ENCODE measurements at regions not wholly inside any gene's neighbourhood (a gene's known extent, or its start where the extent isn't known, plus 50 kb on each side); places are given as distances from the start of the nearest gene placed in this dataset.

DNA sequence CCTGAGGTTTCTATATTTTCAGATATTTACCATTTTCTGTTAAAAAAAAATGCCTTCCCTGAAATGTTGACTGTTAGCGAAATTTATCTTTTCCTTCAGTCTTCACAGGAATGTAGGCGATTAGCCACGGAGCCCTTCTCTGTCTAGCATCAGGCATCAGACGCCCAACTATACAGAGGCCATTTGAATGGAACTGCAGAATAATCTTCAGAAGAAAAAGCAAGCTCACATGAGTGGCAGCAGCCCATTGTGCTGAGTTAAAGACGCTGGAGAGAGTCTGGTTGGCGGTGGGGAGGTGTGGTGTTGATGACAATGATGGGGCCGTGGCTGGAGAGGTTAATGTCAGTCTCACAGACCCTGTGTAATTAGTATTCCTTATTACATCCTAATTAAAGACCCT, 196.8 kb upstream of the LEF1 start:
- DNase-seq (ENCODE audit: low spot score): no peak

- no peak for DNase-seq (ENCODE audit: low spot score)
Measured at GRCh38 chr4:108361886-108362285, 193.2 kb upstream of the LEF1 start.

DNA sequence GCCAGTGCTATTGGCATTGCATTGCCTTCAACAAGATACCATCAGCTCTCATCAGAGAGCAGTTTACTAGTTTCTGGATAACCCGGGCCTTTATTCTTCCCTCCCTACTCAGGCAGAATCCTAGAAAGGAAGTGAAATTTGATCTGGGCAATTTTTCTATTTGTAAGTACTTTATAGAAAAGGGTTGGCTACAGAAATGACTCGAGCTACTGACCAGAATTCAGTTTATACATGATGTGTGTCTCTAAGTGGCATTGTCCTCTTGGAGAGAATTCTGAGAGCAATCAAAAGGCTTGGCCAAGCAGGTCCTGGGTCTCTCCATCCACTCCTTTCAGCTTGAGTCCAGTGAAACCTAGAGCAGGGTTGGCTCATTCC, 192.7 kb upstream of the LEF1 start:
- DNase-seq (ENCODE audit: low spot score): no peak

- no peak for DNase-seq (ENCODE audit: low spot score)
Measured at GRCh38 chr4:108360754-108361445, 192.2 kb upstream of the LEF1 start.

- no peak for DNase-seq (ENCODE audit: low spot score)
Measured at GRCh38 chr4:108359986-108360681, 191.4 kb upstream of the LEF1 start.

DNA sequence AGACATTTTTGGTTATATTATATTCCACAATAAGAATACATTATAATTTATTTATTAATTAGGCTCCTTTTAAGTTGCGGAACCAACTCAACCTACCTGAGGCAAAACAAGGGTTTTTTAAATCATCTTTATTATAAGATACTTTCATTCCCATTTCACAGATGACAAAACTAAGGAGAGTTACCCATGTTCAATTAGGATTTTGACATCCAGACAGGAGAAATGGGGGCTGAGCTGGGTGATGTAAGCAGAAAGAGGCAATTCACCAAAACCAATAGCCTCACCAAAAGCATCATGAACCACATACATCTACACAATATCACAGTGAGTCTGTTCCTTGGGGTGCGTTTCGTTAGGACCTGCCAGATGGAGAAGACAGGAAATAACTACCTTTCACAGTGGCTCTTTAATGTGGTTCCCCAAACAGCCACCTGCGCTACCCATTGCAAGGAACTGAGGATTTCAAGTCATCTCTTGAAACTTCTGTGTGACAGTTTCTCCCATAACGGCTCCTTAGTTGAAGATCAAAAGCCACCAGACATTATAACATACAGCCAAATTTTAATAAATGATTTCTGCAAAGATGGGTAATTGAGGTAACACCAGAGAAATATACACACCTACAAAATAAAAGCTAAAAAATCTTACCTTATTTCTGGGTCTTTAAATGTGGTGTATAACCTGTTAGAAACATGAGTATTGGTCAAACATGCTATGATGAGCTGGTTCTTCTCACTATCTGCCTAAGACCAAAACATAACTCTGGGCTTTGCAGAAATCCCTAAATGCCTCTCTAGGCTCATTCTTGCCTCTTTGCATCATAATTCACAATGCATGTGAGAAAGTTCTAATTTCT, 190.6 kb upstream of the LEF1 start:
- DNase-seq (ENCODE audit: low spot score): no peak

DNA sequence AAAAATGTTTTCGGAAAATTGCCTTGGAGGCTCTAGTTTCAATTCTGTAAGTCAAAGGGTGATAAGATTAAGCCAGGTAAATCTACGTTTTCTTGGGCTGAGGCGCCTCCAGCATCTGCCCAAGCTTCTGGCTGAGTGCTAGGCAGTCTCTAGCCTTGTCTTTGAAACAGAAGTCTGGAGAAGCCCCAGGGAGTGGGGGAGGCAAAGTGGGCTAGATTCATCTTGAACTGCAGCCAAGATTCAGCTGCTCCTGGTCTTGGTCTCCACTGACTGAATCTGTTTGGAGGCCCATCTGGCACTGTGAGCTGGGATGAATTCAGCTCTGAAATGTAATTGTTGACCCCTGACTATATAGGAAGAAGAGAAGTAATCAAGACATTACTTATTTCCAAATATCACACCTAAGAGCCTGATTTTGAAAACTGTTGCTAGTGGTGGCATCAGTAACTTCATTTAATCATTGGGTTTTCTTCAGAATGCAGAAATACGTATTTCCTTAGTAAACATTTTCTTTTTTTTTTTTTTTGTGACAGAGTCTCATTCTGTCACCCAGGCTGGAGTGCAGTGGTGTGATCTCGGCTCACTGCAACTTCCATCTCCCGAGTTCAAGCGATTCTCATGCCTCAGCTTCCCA, 187.3 kb upstream of the LEF1 start:
- no peak for DNase-seq (ENCODE audit: low spot score)

- DNase-seq (ENCODE audit: low spot score): no peak
Measured at GRCh38 chr4:108355186-108355901, 186.6 kb upstream of the LEF1 start.

GRCh38 chr4:108352664-108353308, 184.1 kb upstream of the LEF1 start:
- DNase-seq (ENCODE audit: low spot score): no peak

DNA sequence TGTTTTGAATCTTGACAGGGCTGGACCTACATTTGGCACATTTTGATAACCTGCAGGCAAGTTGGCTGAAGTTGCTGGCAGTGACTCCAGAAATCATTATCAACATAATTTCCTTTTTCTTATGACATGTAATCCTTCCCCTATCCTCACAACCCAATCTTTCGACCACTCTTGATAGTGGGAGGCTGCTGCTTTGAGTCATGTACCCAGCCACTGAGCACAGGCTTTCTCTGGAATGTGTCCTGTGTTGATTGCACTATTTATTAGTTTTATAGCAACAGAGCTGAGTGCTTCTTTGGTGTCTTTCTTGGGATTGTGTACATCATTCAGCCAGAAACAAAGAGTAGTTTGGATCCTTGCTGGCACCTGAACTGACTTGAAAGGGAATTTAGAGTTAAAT, 183.1 kb upstream of the LEF1 start:
- no peak for DNase-seq (ENCODE audit: low spot score)

DNA sequence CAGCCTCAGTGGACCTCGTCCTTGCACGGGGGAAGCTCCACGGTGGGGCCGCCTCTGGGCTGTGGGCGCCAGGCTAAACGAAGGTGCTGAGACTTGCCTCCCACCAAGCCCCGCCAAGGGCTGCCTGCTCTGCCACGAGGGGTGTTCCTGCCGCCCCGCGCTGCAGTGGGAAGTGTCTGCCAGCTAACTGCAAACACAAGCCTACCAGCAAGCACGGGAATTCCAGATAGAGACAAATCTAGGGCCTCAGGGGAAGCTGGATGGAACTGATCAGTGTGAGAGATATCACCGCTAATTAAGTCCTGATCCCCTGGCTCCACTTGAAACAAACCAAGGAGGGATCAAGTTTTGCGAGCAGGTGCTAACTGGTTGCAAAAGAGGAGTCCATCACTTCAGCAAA, 181.6 kb upstream of the LEF1 start:
- no peak for DNase-seq (ENCODE audit: low spot score)

DNA sequence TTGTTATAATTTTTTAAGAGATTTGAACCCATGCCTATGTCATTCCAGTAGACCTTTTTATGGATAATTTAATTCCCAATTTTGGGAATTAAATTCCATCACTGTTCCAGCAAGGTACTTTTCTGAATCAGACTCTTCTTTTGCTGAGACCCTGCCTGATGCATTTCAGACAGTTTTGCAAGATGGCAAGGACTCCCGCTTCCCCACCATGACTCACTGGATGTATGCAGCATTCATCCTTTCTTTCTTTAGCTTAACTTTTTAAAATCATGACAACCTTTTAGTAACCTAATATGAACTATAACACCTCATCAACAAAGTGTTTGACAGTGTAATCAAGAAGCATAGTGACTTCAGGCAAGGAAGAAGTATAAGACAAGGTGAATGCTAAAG, 178.1 kb upstream of the LEF1 start:
- DNase-seq (ENCODE audit: low spot score): no peak

DNA sequence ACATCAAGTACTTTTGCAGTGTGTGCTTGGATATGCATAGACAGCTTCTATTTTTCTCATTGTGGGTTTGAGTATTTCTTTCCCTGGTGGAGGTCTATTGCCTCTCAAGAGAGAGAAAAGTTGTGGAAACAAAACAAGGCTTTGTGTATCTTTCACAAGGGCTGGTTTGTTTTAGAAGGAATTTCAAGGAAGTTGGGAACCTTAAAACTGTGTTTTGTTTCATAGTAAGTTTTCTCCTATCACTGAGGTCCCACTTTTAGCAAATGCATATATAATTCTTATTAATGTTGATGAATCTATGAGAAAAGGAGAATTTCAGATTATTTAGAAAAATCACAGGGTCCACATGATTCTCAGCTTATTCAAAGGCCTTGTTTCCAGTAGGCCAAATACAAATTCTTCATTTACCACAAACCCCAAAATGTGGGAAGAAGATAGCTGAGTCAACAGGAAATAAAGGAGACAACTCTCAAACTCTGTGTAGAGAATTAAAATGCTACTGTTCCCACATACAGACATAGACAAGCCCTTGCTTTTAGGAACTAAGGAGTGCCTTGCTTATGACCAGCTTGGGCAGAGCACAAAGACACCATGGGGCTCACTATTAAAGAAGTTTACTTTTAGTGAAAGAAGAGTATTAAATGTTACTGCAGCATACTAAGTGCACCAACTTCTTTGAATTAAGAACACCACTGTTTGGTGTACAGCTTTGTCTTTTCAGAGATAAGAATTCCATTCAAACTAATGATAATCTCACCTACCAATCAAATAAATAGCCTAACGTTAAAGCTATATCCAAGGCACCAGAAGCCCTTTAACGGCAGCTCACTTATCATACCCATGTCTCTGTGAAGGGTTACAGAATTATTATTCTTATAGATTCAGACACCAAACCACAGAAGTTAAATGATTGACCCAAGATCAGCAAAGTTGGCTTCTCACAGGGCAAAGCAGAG, 177.4 kb upstream of the LEF1 start:
- no peak for DNase-seq (ENCODE audit: low spot score)

GRCh38 chr4:108342325-108342970, 173.7 kb upstream of the LEF1 start:
- no peak for DNase-seq (ENCODE audit: low spot score)

GRCh38 chr4:108337923-108338322, 169.2 kb upstream of the LEF1 start:
- no peak for DNase-seq (ENCODE audit: low spot score)

DNA sequence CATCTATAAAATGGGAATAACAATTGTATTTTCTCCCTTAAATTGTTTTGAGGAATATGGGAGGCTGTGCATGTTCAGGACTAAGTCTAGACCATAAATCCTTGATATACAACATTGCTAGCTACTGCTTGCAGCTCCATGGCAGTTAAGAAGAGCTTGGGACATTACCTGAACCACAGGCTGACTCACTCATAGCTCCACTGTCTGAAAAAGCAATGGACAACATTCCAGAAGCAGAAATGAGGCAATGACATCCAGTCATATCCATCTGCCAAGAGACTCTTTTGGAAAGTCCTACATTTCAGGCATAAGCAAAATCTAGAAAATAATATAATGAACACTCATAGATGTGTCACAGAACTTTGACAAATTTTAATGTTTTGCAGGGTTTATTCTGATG, 167.3 kb upstream of the LEF1 start:
- DNase-seq (ENCODE audit: low spot score): no peak

- no peak for DNase-seq (ENCODE audit: low spot score)
Measured at GRCh38 chr4:108335081-108335480, 166.3 kb upstream of the LEF1 start.

DNA sequence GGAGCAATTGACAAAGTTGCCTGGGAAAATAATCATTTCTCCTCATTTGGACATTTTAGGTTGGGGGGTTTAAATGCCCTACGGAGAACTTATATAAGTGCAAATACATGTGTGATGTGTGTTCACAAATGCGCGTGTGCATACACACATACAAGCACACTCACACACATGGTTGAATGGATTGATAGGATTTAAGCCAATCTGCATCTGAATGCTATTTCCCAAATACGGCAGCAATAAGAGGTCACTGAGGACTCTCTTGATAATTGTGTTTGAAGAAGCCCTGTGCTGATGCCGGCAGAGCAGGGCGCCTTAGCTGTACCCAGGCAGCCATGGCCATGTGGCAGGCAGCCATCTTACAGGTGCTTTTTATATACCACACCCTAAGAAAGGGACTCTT, 165.3 kb upstream of the LEF1 start:
- no peak for DNase-seq (ENCODE audit: low spot score)

- DNase-seq (ENCODE audit: low spot score): no peak
Measured at GRCh38 chr4:108333353-108333942, 164.7 kb upstream of the LEF1 start.

All from NAMALWA (cell line).